CD4-positive, alpha-beta T cell (primary cell): ENCODE measurements at regions not wholly inside any gene's neighbourhood (a gene's known extent, or its start where the extent isn't known, plus 50 kb on each side); places are given as distances from the start of the nearest gene placed in this dataset.

Experiments
- ATAC-seq: fragments of 200-7000 bp; cut with Tn5 transposase; one replicate; pipeline ENCODE4 v1.10.0; 2022; ENCODE audit warnings: mild to moderate bottlenecking; ENCODE audit not compliant: poor library complexity
- CTCF ChIA-PET: fragments of 350-600 bp; sonication (Branson Sonifier 250); formaldehyde crosslinking; loops from one replicate; lab custom pipeline; 2021; ENCODE audit warnings: antibody characterized with exemption, inconsistent platforms; lab: Charles Lee
- POLR2A ChIA-PET: fragments of 350-600 bp; sonication (Branson Sonifier 250); formaldehyde crosslinking; loops from one replicate; lab custom pipeline; 2021; ENCODE audit warnings: antibody characterized with exemption, inconsistent platforms; lab: Charles Lee
- DNase-seq, 14 experiments: peaks; one replicate each; pipeline ENCODE4 v3.0.0-alpha.2; 2013 to 2020; ENCODE audit warnings: mixed read lengths in 2 of 14
- H3K27ac ChIP-seq, 2 donors: one replicate each; pipeline versions ENCODE4 v1.5.1 to v1.7.0; 2013; ENCODE audit warnings: low read length in 2 of 2, low read depth in 1 of 2, mild to moderate bottlenecking in 1 of 2
- H3K27me3 ChIP-seq, 2 experiments: 1 replicate in 1 of 2; 2 replicates in 1 of 2; pipeline versions ENCODE4 v1.6.1 to v1.7.0; 2013; ENCODE audit warnings: low read length in 2 of 2, control low read depth in 1 of 2, mild to moderate bottlenecking in 1 of 2, moderate library complexity in 1 of 2; ENCODE audit not compliant: insufficient read depth in 2 of 2, control insufficient read depth in 1 of 2
- H3K36me3 ChIP-seq: one replicate; pipeline ENCODE4 v1.6.1; 2013; ENCODE audit warnings: low read length, control low read depth; ENCODE audit not compliant: insufficient read depth
- H3K4me1 ChIP-seq: one replicate; pipeline ENCODE4 v1.6.1; 2013; ENCODE audit warnings: low read length, control low read depth; ENCODE audit not compliant: insufficient read depth
- H3K4me3 ChIP-seq: one replicate; pipeline ENCODE4 v1.5.1; 2013; ENCODE audit warnings: mild to moderate bottlenecking, low read length, moderate library complexity
- H3K9me3 ChIP-seq, 2 experiments: 1 replicate in 1 of 2; 2 replicates in 1 of 2; pipeline versions ENCODE4 v1.6.1 to v1.7.0; 2013; ENCODE audit warnings: low read length in 2 of 2, mild to moderate bottlenecking in 2 of 2, control low read depth in 1 of 2, moderate library complexity in 1 of 2; ENCODE audit not compliant: control insufficient read depth in 1 of 2, insufficient read depth in 1 of 2
- H3K27ac Mint-ChIP-seq: one replicate; pipeline ENCODE4 v1.8.0; 2020; ENCODE audit warnings: mixed read lengths
- H3K27me3 Mint-ChIP-seq: one replicate; pipeline ENCODE4 v1.8.0; 2021; ENCODE audit warnings: mixed read lengths
- H3K36me3 Mint-ChIP-seq: one replicate; pipeline ENCODE4 v1.8.0; 2021; ENCODE audit warnings: low read depth, mixed read lengths
- H3K4me1 Mint-ChIP-seq: one replicate; pipeline ENCODE4 v1.8.0; 2021; ENCODE audit warnings: low read depth, mixed read lengths
- H3K4me3 Mint-ChIP-seq: one replicate; pipeline ENCODE4 v1.8.0; 2020; ENCODE audit warnings: mild to moderate bottlenecking, mixed read lengths
- H3K9me3 Mint-ChIP-seq: one replicate; pipeline ENCODE4 v1.8.0; 2020; ENCODE audit warnings: mixed read lengths
- CTCF ChIP-seq: fragments of 200-600 bp; IDR thresholded peaks from one replicate; pipeline ENCODE4 v1.8.0; 2022; ENCODE audit warnings: antibody characterized with exemption, mild to moderate bottlenecking
- intact Hi-C, 2 experiments: fragments of 100-400 bp; cut with DNase I in 1 of 2; cut with micrococcal nuclease in 1 of 2; formaldehyde crosslinking; loops; one replicate each; pipeline versions ENCODE4 v1.15.1 to v1.9.0; 2023 to 2025; cut with DNase I, micrococcal nuclease

GRCh38 chr2:234733093-234733489 lies 218.7 kb upstream of the SH3BP4 start:
- no peak for TF ChIP-seq CTCF
- POLR2A ChIA-PET, result no interaction called here
- Histone ChIP-seq H3K27me3 (peaks cover 3 to 8% of the 10 kb centered on the region in 2 experiments), H3K27ac (no peak overlapping the region), H3K4me1 (no peaks in the 10 kb centered on the region), H3K36me3 (no peaks in the 10 kb centered on the region), H3K9me3 (peaks cover 0 to 7% of the 10 kb centered on the region in 2 experiments), H3K4me3 (no peak overlapping the region)
- CTCF ChIA-PET, result no interaction called here
- Mint-ChIP-seq H3K27ac (no peak overlapping the region), H3K4me3 (no peak overlapping the region), H3K4me1 (no peaks in the 10 kb centered on the region), H3K27me3 (peaks cover 41% of the 10 kb centered on the region), H3K9me3 (peaks cover 13% of the 10 kb centered on the region), H3K36me3 (no peaks in the 10 kb centered on the region)
- ATAC-seq (no peak), DNase-seq (no peak)
- intact Hi-C loops, result no loop called here

- H3K9me3 ChIP-seq, result peaks cover 0 to 7% of the 10 kb centered on the region in 2 experiments
- no peaks in the 10 kb centered on the region for H3K4me1 ChIP-seq
- peaks cover 3% of the 10 kb centered on the region in 2 experiments for H3K27me3 ChIP-seq
- H3K36me3 Mint-ChIP-seq, result no peaks in the 10 kb centered on the region
- no peak for DNase-seq
- ChIA-PET CTCF (no interaction called here), POLR2A (no interaction called here)
- no peak for ATAC-seq
- no peak overlapping the region for H3K4me3 ChIP-seq
- intact Hi-C loops, result no loop called here
- H3K4me3 Mint-ChIP-seq, result no peak overlapping the region
- peaks cover 38% of the 10 kb centered on the region for H3K27me3 Mint-ChIP-seq
- peaks cover 13% of the 10 kb centered on the region for H3K9me3 Mint-ChIP-seq
- no peak for TF ChIP-seq CTCF
- H3K27ac Mint-ChIP-seq, result no peak overlapping the region
- no peak overlapping the region for H3K27ac ChIP-seq
- H3K36me3 ChIP-seq, result no peaks in the 10 kb centered on the region
- H3K4me1 Mint-ChIP-seq, result no peaks in the 10 kb centered on the region
These were observed 219.3 kb upstream of the SH3BP4 start for GRCh38 chr2:234732404-234733092.

GRCh38 chr2:234731236-234731635 lies 220.6 kb upstream of the SH3BP4 start:
- ChIA-PET CTCF (no interaction called here), POLR2A (no interaction called here)
- H3K36me3 ChIP-seq, result no peaks in the 10 kb centered on the region
- Mint-ChIP-seq H3K27me3 (peaks cover 25% of the 10 kb centered on the region), H3K4me3 (no peak overlapping the region), H3K36me3 (no peaks in the 10 kb centered on the region), H3K4me1 (no peaks in the 10 kb centered on the region), H3K9me3 (peaks cover 13% of the 10 kb centered on the region), H3K27ac (no peak overlapping the region)
- peaks cover 0 to 7% of the 10 kb centered on the region in 2 experiments for H3K9me3 ChIP-seq
- no peak overlapping the region for H3K27ac ChIP-seq
- intact Hi-C loops, result no loop called here
- H3K4me1 ChIP-seq, result no peaks in the 10 kb centered on the region
- TF ChIP-seq CTCF, result no peak
- ATAC-seq (no peak), DNase-seq (no peak)
- peaks cover 0 to 3% of the 10 kb centered on the region in 2 experiments for H3K27me3 ChIP-seq
- H3K4me3 ChIP-seq, result no peak overlapping the region
